Astrocyte (in vitro differentiated cells and primary cell): ENCODE measurements at regions not wholly inside any gene's neighbourhood (a gene's known extent, or its start where the extent isn't known, plus 50 kb on each side); places are given as distances from the start of the nearest gene placed in this dataset.

Experiments
- DNase-seq: peaks from one replicate; pipeline ENCODE4 v3.0.0-alpha.2; 2010; ENCODE audit warnings: low read depth
- FAIRE-seq: peaks from 2 replicates; lab custom pipeline; 2011; peaks lifted over from hg19 to GRCh38; lab: Jason Lieb, UNC
- H2AFZ ChIP-seq: 2 replicates; pipeline ENCODE4 v1.6.0; 2012; ENCODE audit warnings: low read depth, low read length, inconsistent platforms
- H3K27ac ChIP-seq: 2 replicates; pipeline ENCODE4 v1.5.1; 2011; ENCODE audit warnings: low read depth, low read length, inconsistent platforms
- H3K27me3 ChIP-seq: 2 replicates; pipeline ENCODE4 v1.6.0; 2011; ENCODE audit warnings: low read length, inconsistent platforms; ENCODE audit not compliant: insufficient read depth
- H3K36me3 ChIP-seq: 2 replicates; pipeline ENCODE4 v1.5.1; 2011; ENCODE audit warnings: low read length, inconsistent platforms; ENCODE audit not compliant: insufficient read depth
- H3K4me1 ChIP-seq: 2 replicates; pipeline ENCODE4 v1.5.1; 2011; ENCODE audit warnings: low read length, inconsistent platforms; ENCODE audit not compliant: insufficient read depth
- H3K4me2 ChIP-seq: 2 replicates; pipeline ENCODE4 v1.6.0; 2012; ENCODE audit warnings: low read length, inconsistent platforms
- H3K4me3 ChIP-seq: 2 replicates; pipeline ENCODE4 v1.5.1; 2011; ENCODE audit warnings: low read depth, mild to moderate bottlenecking, low read length, inconsistent platforms; ENCODE audit not compliant: insufficient read depth
- H3K79me2 ChIP-seq: 2 replicates; pipeline ENCODE4 v1.6.0; 2012; ENCODE audit warnings: mild to moderate bottlenecking, low read length, inconsistent platforms; ENCODE audit not compliant: insufficient read depth
- H3K9ac ChIP-seq: 2 replicates; pipeline ENCODE4 v1.6.0; 2012; ENCODE audit warnings: mild to moderate bottlenecking, low read length, inconsistent platforms
- H3K9me3 ChIP-seq: 2 replicates; pipeline ENCODE4 v1.5.1; 2012; ENCODE audit warnings: low read depth, mild to moderate bottlenecking, low read length, inconsistent platforms; ENCODE audit not compliant: insufficient read depth
- H4K20me1 ChIP-seq: 2 replicates; pipeline ENCODE4 v1.6.0; 2012; ENCODE audit warnings: low read length, inconsistent platforms; ENCODE audit not compliant: insufficient read depth
- H3K27ac Mint-ChIP-seq: one replicate; pipeline ENCODE4 v1.8.0; 2021; ENCODE audit warnings: mild to moderate bottlenecking, mixed read lengths; ENCODE audit not compliant: unreplicated experiment
- H3K27me3 Mint-ChIP-seq: one replicate; pipeline ENCODE4 v1.8.0; 2021; ENCODE audit warnings: low read depth, mixed read lengths; ENCODE audit not compliant: unreplicated experiment
- H3K36me3 Mint-ChIP-seq: one replicate; pipeline ENCODE4 v1.8.0; 2021; ENCODE audit warnings: low read depth, mixed read lengths; ENCODE audit not compliant: unreplicated experiment
- H3K4me1 Mint-ChIP-seq: one replicate; pipeline ENCODE4 v1.8.0; 2021; ENCODE audit warnings: low read depth, mixed read lengths; ENCODE audit not compliant: unreplicated experiment
- H3K4me3 Mint-ChIP-seq: one replicate; pipeline ENCODE4 v1.8.0; 2021; ENCODE audit warnings: mild to moderate bottlenecking, moderate library complexity, mixed read lengths; ENCODE audit not compliant: unreplicated experiment
- H3K9me3 Mint-ChIP-seq: one replicate; pipeline ENCODE4 v1.8.0; 2021; ENCODE audit warnings: mild to moderate bottlenecking, mixed read lengths; ENCODE audit not compliant: unreplicated experiment
- EZH2 ChIP-seq: IDR thresholded peaks from 2 replicates; pipeline ENCODE4 v1.6.1; 2012; ENCODE audit warnings: mild to moderate bottlenecking, low read length, inconsistent platforms; ENCODE audit not compliant: insufficient read depth
- TF ChIP-seq, protein P1 (sequence below): IDR thresholded peaks from 2 replicates; pipeline ENCODE4 v1.5.1; 2011; ENCODE audit warnings: low read depth, mild to moderate bottlenecking, inconsistent platforms, low read length, moderate library complexity; ENCODE audit not compliant: insufficient read depth

DNA sequence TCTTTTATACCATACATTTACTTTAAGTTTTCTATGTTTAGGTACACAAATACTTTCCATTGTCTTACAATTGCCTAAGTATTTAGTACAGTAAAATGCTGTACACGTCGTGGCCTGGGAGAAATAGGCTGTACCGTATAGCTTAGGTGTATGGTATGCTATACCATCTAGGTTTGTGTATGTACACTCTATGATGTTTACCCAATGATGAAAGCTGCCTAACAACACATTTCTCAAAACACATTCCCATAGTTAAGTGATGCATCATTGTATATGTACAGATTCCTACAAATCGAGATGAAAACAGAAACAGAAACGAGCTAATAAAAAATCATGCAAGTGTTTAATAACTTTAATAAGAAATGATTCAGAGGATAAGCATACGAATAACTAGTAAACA, 51.6 kb downstream of the SPANXA2 start:
- Histone ChIP-seq H3K4me2 (no peak overlapping the region), H3K9me3 (no peaks in the 10 kb centered on the region), H3K4me3 (no peak overlapping the region), H3K9ac (no peak overlapping the region), H2AFZ (no peak overlapping the region), H3K27me3 (no peaks in the 10 kb centered on the region), H3K27ac (no peak overlapping the region), H3K36me3 (no peaks in the 10 kb centered on the region), H4K20me1 (no peaks in the 10 kb centered on the region), H3K79me2 (no peaks in the 10 kb centered on the region), H3K4me1 (no peaks in the 10 kb centered on the region)
- Mint-ChIP-seq H3K27me3 (no peaks in the 10 kb centered on the region), H3K27ac (no peak overlapping the region), H3K9me3 (no peaks in the 10 kb centered on the region), H3K4me1 (no peaks in the 10 kb centered on the region), H3K4me3 (no peak overlapping the region), H3K36me3 (no peaks in the 10 kb centered on the region)
- TF ChIP-seq, protein P1, sequence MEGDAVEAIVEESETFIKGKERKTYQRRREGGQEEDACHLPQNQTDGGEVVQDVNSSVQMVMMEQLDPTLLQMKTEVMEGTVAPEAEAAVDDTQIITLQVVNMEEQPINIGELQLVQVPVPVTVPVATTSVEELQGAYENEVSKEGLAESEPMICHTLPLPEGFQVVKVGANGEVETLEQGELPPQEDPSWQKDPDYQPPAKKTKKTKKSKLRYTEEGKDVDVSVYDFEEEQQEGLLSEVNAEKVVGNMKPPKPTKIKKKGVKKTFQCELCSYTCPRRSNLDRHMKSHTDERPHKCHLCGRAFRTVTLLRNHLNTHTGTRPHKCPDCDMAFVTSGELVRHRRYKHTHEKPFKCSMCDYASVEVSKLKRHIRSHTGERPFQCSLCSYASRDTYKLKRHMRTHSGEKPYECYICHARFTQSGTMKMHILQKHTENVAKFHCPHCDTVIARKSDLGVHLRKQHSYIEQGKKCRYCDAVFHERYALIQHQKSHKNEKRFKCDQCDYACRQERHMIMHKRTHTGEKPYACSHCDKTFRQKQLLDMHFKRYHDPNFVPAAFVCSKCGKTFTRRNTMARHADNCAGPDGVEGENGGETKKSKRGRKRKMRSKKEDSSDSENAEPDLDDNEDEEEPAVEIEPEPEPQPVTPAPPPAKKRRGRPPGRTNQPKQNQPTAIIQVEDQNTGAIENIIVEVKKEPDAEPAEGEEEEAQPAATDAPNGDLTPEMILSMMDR, result no peak
- no peak for TF ChIP-seq EZH2
- FAIRE-seq (peak; percentile 13), DNase-seq (no peak)

DNA sequence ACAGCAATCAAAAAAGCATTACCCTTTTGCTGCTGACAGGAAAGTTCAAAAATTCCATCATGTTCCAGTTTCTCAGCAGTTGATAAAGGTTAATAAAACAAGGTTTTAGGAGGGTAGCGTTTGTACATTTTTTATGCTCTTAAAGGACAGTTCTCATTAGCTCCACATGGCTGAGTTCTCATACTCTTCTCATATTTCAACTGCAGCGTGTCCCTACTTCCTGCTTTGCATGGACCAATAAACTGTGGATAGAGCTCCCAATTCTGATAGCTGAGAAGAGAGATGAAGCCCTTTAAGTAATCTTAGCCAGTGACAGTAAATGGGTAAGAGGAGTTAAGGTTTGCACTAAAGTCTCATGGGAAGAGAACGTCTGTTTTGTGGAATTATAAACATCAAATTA, 53.5 kb downstream of the SPANXA2 start:
- no peaks in the 10 kb centered on the region for H3K36me3 ChIP-seq
- no peak overlapping the region for H3K9ac ChIP-seq
- FAIRE-seq, result no peak

More for the DNA sequence above, 53.5 kb downstream of the SPANXA2 start:
- Histone ChIP-seq H3K9me3 (no peaks in the 10 kb centered on the region), H3K4me3 (no peak overlapping the region), H2AFZ (no peak overlapping the region), H3K4me1 (no peaks in the 10 kb centered on the region), H3K79me2 (no peaks in the 10 kb centered on the region), H4K20me1 (no peaks in the 10 kb centered on the region), H3K4me2 (no peak overlapping the region), H3K27ac (no peak overlapping the region), H3K27me3 (no peaks in the 10 kb centered on the region)
- TF ChIP-seq, protein P1, result no peak
- no peak for TF ChIP-seq EZH2
- no peaks in the 10 kb centered on the region for H3K27me3 Mint-ChIP-seq
- H3K4me1 Mint-ChIP-seq, result no peaks in the 10 kb centered on the region
- peak; percentile 20 for DNase-seq
- H3K27ac Mint-ChIP-seq, result no peak overlapping the region
- H3K4me3 Mint-ChIP-seq, result no peak overlapping the region
- no peaks in the 10 kb centered on the region for H3K36me3 Mint-ChIP-seq
- H3K9me3 Mint-ChIP-seq, result no peaks in the 10 kb centered on the region
